HG03175 (cell line): ENCODE measurements at regions not wholly inside any gene's neighbourhood (a gene's known extent, or its start where the extent isn't known, plus 50 kb on each side); places are given as distances from the start of the nearest gene placed in this dataset.
A peak's percentile ranks its signal among the peaks of the same experiment; 100 is the strongest.
"Not testable (repeated sequence)": the region's sequence is repeated elsewhere in the genome, so short reads cannot be mapped to it uniquely, and the experiment has no call there.

Experiments
- ATAC-seq: cut with Tn5 transposase; IDR thresholded peaks from one replicate; pipeline ENCODE4 v1.9.1; 2021; ENCODE audit warnings: mild to moderate bottlenecking, moderate library complexity; ENCODE audit not compliant: unreplicated experiment

GRCh38 chr2:89113286-89113685, 421.8 kb downstream of the RPIA start:
- not testable (repeated sequence) for ATAC-seq

- not testable (repeated sequence) for ATAC-seq
Observed at GRCh38 chr2:89129440-89129839, 438.0 kb downstream of the RPIA start.

- ATAC-seq, result not testable (repeated sequence)
Observed at GRCh38 chr2:89130665-89131308, 439.3 kb downstream of the RPIA start.

GRCh38 chr2:89142959-89143358, 451.5 kb downstream of the RPIA start:
- ATAC-seq, result not testable (repeated sequence)

- ATAC-seq, result not testable (repeated sequence)
Observed at GRCh38 chr2:89145342-89145741, 453.9 kb downstream of the RPIA start.

- ATAC-seq, result not testable (repeated sequence)
Observed at GRCh38 chr2:89148256-89148655, 456.8 kb downstream of the RPIA start.

GRCh38 chr2:89151699-89152098, 460.2 kb downstream of the RPIA start:
- ATAC-seq, result not testable (repeated sequence)

- not testable (repeated sequence) for ATAC-seq
Observed at GRCh38 chr2:89152501-89152900, 461.0 kb downstream of the RPIA start.

GRCh38 chr2:89153210-89153609, 461.7 kb downstream of the RPIA start:
- ATAC-seq, result not testable (repeated sequence)

GRCh38 chr2:89154247-89154682, 462.8 kb downstream of the RPIA start:
- ATAC-seq, result not testable (repeated sequence)

- ATAC-seq, result peak; percentile 62
Observed at GRCh38 chr2:89160306-89160705, 468.8 kb downstream of the RPIA start.

GRCh38 chr2:89161626-89162025, 470.2 kb downstream of the RPIA start:
- not testable (repeated sequence) for ATAC-seq

- ATAC-seq, result not testable (repeated sequence)
Observed at GRCh38 chr2:89170506-89171173, 479.2 kb downstream of the RPIA start.

GRCh38 chr2:89171174-89171519, 479.7 kb downstream of the RPIA start:
- ATAC-seq, result not testable (repeated sequence)

- not testable (repeated sequence) for ATAC-seq
Observed at GRCh38 chr2:89177004-89177403, 485.5 kb downstream of the RPIA start.

- not testable (repeated sequence) for ATAC-seq
Observed at GRCh38 chr2:89182221-89182620, 490.7 kb downstream of the RPIA start.

- ATAC-seq, result not testable (repeated sequence)
Observed at GRCh38 chr2:89184746-89185145, 493.3 kb downstream of the RPIA start.

- not testable (repeated sequence) for ATAC-seq
Observed at GRCh38 chr2:89195636-89196251, 504.3 kb downstream of the RPIA start.

GRCh38 chr2:89196719-89197118, 505.2 kb downstream of the RPIA start:
- ATAC-seq, result not testable (repeated sequence)

GRCh38 chr2:89198026-89198425, 506.6 kb downstream of the RPIA start:
- not testable (repeated sequence) for ATAC-seq

- not testable (repeated sequence) for ATAC-seq
Observed at GRCh38 chr2:89199453-89200246, 508.2 kb downstream of the RPIA start.
